A549 (cell line): ENCODE measurements at regions not wholly inside any gene's neighbourhood (a gene's known extent, or its start where the extent isn't known, plus 50 kb on each side); places are given as distances from the start of the nearest gene placed in this dataset.

Source experiments
- ATAC-seq, 2 experiments: fragments of 200-7000 bp in 1 of 2; fragments of >200 bp in 1 of 2; cut with Nextera tagmentation in 1 of 2; cut with Tn5 transposase in 1 of 2; 3 replicates each; pipeline versions ENCODE4 v1.8.0 to v1.9.1; 2018 to 2020; ENCODE audit warnings: mild to moderate bottlenecking in 1 of 2, moderate library complexity in 1 of 2
- CTCF ChIA-PET: fragments of 300-600 bp; sonication (Branson Sonifier 250); formaldehyde crosslinking; extraction: SDS; loops from one replicate; lab custom pipeline; 2021; ENCODE audit warnings: antibody characterized with exemption, inconsistent platforms; lab: Yijun Ruan, JAX
- POLR2A ChIA-PET: fragments of 350-600 bp; formaldehyde crosslinking; extraction: SDS; loops from one replicate; lab custom pipeline; 2021; ENCODE audit warnings: antibody characterized with exemption, inconsistent platforms; lab: Yijun Ruan, JAX
- DNase-seq, 2 experiments: peaks; one replicate each; pipeline versions ENCODE4 v3.0.0 to v3.0.0-alpha.2; 2011 to 2016; ENCODE audit warnings: low read depth in 1 of 2, low spot score in 1 of 2
- FAIRE-seq: peaks from 2 replicates; lab custom pipeline; 2011; peaks lifted over from hg19 to GRCh38; lab: Jason Lieb, UNC
- H3K27ac ChIP-seq, 2 experiments: fragments of >200 bp; sonication (Bioruptor Twin); formaldehyde crosslinking; 3 replicates each; pipeline ENCODE4 v1.5.1; 2016 to 2017
- H3K4me1 ChIP-seq: fragments of >200 bp; sonication (Bioruptor Twin); formaldehyde crosslinking; 3 replicates; pipeline ENCODE4 v1.6.1; 2016
- H3K4me2 ChIP-seq: fragments of >200 bp; sonication (Bioruptor Twin); formaldehyde crosslinking; 3 replicates; pipeline ENCODE4 v1.6.1; 2016
- H3K4me3 ChIP-seq: fragments of >200 bp; sonication (Bioruptor Twin); formaldehyde crosslinking; 3 replicates; pipeline ENCODE4 v1.5.1; 2016
- H3K9me3 ChIP-seq: fragments of >200 bp; sonication (Bioruptor Twin); formaldehyde crosslinking; 3 replicates; pipeline ENCODE4 v1.6.1; 2016
- BHLHE40 ChIP-seq: IDR thresholded peaks from 2 replicates; pipeline ENCODE4 v1.6.1; 2012; ENCODE audit warnings: low read depth, low read length, inconsistent platforms
- CBX2 ChIP-seq: fragments of 200-600 bp; sonication (generic); IDR thresholded peaks from 2 replicates; pipeline ENCODE4 v1.6.1; 2016; ENCODE audit warnings: low read depth, mild to moderate bottlenecking, borderline replicate concordance
- CBX8 ChIP-seq: fragments of 200-600 bp; sonication (generic); IDR thresholded peaks from 2 replicates; pipeline ENCODE4 v1.6.1; 2016
- CHD4 ChIP-seq: fragments of 200-600 bp; sonication (generic); IDR thresholded peaks from 2 replicates; pipeline ENCODE4 v1.6.1; 2016; ENCODE audit warnings: antibody characterized with exemption, mild to moderate bottlenecking, borderline replicate concordance
- FOSB ChIP-seq: fragments of 250-450 bp; sonication (Bioruptor Pico); IDR thresholded peaks from 2 replicates; pipeline ENCODE4 v1.5.0; 2020; ENCODE audit warnings: mild to moderate bottlenecking, moderate library complexity
- FOSL2 ChIP-seq, 2 experiments: fragments of 450-650 bp in 1 of 2; fragments of >200 bp in 1 of 2; sonication (Bioruptor Twin) in 1 of 2; formaldehyde crosslinking; IDR thresholded peaks; 2 replicates each; pipeline versions ENCODE4 v1.5.0 to v1.6.1; 2016 to 2020; ENCODE audit warnings: mild to moderate bottlenecking in 1 of 2, moderate library complexity in 1 of 2
- FOXS1 ChIP-seq: fragments of 250-450 bp; sonication (Bioruptor Pico); IDR thresholded peaks from 2 replicates; pipeline ENCODE4 v1.5.0; 2020; ENCODE audit warnings: mild to moderate bottlenecking, moderate library complexity
- GATA3 ChIP-seq: IDR thresholded peaks from 2 replicates; pipeline ENCODE4 v1.6.1; 2012; ENCODE audit warnings: borderline replicate concordance
- HDAC2 ChIP-seq: fragments of 200-600 bp; sonication (generic); IDR thresholded peaks from 2 replicates; pipeline ENCODE4 v1.6.1; 2016
- HEYL ChIP-seq: fragments of 250-450 bp; sonication (Bioruptor Pico); IDR thresholded peaks from 2 replicates; pipeline ENCODE4 v1.8.0; 2021; ENCODE audit warnings: mild to moderate bottlenecking, moderate library complexity
- HOXA7 ChIP-seq: fragments of 250-450 bp; sonication (Bioruptor Pico); IDR thresholded peaks from 2 replicates; pipeline ENCODE4 v1.5.0; 2020; ENCODE audit warnings: mild to moderate bottlenecking, moderate library complexity
- HOXB13 ChIP-seq: fragments of 250-450 bp; sonication (Bioruptor Pico); IDR thresholded peaks from 2 replicates; pipeline ENCODE4 v1.5.0; 2020; ENCODE audit warnings: low read depth, mild to moderate bottlenecking, moderate library complexity
- HOXB5 ChIP-seq: fragments of 250-450 bp; sonication (Bioruptor Pico); IDR thresholded peaks from 2 replicates; pipeline ENCODE4 v1.5.0; 2020; ENCODE audit warnings: mild to moderate bottlenecking, moderate library complexity
- JUN ChIP-seq, 2 experiments: fragments of >200 bp; sonication (Bioruptor Twin); formaldehyde crosslinking; IDR thresholded peaks; 2 replicates in 1 of 2; 3 replicates in 1 of 2; pipeline ENCODE4 v1.6.1; 2016 to 2017
- JUNB ChIP-seq: fragments of >200 bp; sonication (Bioruptor Twin); formaldehyde crosslinking; IDR thresholded peaks from 2 replicates; pipeline ENCODE4 v1.6.1; 2016
- KDM1A ChIP-seq: fragments of 200-600 bp; sonication (generic); IDR thresholded peaks from 2 replicates; pipeline ENCODE4 v1.6.1; 2016; ENCODE audit warnings: low read depth, mild to moderate bottlenecking
- KDM5A ChIP-seq: fragments of 200-600 bp; sonication (generic); IDR thresholded peaks from 2 replicates; pipeline ENCODE4 v1.6.1; 2016; ENCODE audit warnings: antibody characterized with exemption, mild to moderate bottlenecking
- MAFK ChIP-seq: fragments of 450-650 bp; IDR thresholded peaks from 2 replicates; pipeline ENCODE4 v1.6.1; 2014; ENCODE audit not compliant: partially characterized antibody
- NFE2L2 ChIP-seq: fragments of 150-350 bp; conservative IDR thresholded peaks from 2 replicates; pipeline ENCODE4 v1.6.1; 2014; ENCODE audit warnings: low read length
- NPAS2 ChIP-seq: fragments of 250-450 bp; sonication (Bioruptor Pico); IDR thresholded peaks from 2 replicates; pipeline ENCODE4 v1.8.0; 2022; ENCODE audit warnings: mild to moderate bottlenecking, moderate library complexity, borderline replicate concordance
- POLR2A ChIP-seq: IDR thresholded peaks from 2 replicates; pipeline ENCODE4 v1.6.1; 2012; ENCODE audit warnings: mild to moderate bottlenecking, low read length
- POLR2AphosphoS2 ChIP-seq: conservative IDR thresholded peaks from 2 replicates; pipeline ENCODE4 v1.6.1; 2012; ENCODE audit warnings: low read length, improper control_type of control experiment, inconsistent platforms
- RAD21 ChIP-seq, 2 experiments: fragments of >200 bp in 1 of 2; sonication (Bioruptor Twin) in 1 of 2; formaldehyde crosslinking in 1 of 2; IDR thresholded peaks in 1 of 2; conservative IDR thresholded peaks in 1 of 2; 2 replicates in 1 of 2; 3 replicates in 1 of 2; pipeline ENCODE4 v1.6.1; 2012 to 2018; ENCODE audit warnings: inconsistent platforms in 1 of 2
- RARB ChIP-seq: fragments of 250-450 bp; sonication (Bioruptor Pico); IDR thresholded peaks from 2 replicates; pipeline ENCODE4 v1.8.0; 2021; ENCODE audit warnings: mild to moderate bottlenecking, moderate library complexity
- RFX5 ChIP-seq: fragments of 450-650 bp; IDR thresholded peaks from 2 replicates; pipeline ENCODE4 v1.7.1; 2014; ENCODE audit warnings: antibody characterized with exemption, mild to moderate bottlenecking, moderate library complexity
- RNF2 ChIP-seq: fragments of 200-600 bp; sonication (generic); IDR thresholded peaks from 2 replicates; pipeline ENCODE4 v1.6.1; 2016; ENCODE audit warnings: low read depth, mild to moderate bottlenecking, antibody characterized with exemption, moderate library complexity, borderline replicate concordance
- SMC3 ChIP-seq: fragments of >200 bp; sonication (Bioruptor Twin); formaldehyde crosslinking; IDR thresholded peaks from 3 replicates; pipeline ENCODE4 v1.6.1; 2018; ENCODE audit warnings: inconsistent platforms
- SREBF2 ChIP-seq: fragments of 450-650 bp; IDR thresholded peaks from 2 replicates; pipeline ENCODE4 v1.6.1; 2014; ENCODE audit warnings: mild to moderate bottlenecking, moderate library complexity
- ZC3H11A ChIP-seq: fragments of 450-650 bp; IDR thresholded peaks from 2 replicates; pipeline ENCODE4 v1.6.1; 2014; ENCODE audit warnings: antibody characterized with exemption, mild to moderate bottlenecking
- ZFP36 ChIP-seq: fragments of 450-650 bp; IDR thresholded peaks from 2 replicates; pipeline ENCODE4 v1.6.1; 2014; ENCODE audit warnings: borderline replicate concordance; ENCODE audit not compliant: partially characterized antibody
- ZNF302 ChIP-seq: fragments of 250-450 bp; sonication (Bioruptor Pico); IDR thresholded peaks from 2 replicates; pipeline ENCODE4 v1.9.0; 2021; ENCODE audit warnings: inconsistent platforms, mild to moderate bottlenecking, moderate library complexity
- WGBS: methylation state at CpG from one replicate; pipeline ENCODE4 v1.1.6; 2017; ENCODE audit errors: missing lambda C conversion rate; 5-methylcytosine and 5-hydroxymethylcytosine counted together
- TF ChIP-seq, protein P1 (sequence below): fragments of 250-450 bp; sonication (Bioruptor Pico); IDR thresholded peaks from 2 replicates; pipeline ENCODE4 v1.5.0; 2020; ENCODE audit warnings: low read depth, mild to moderate bottlenecking, moderate library complexity
- TF ChIP-seq, protein P2 (sequence below): fragments of 150-350 bp; IDR thresholded peaks from 2 replicates; pipeline ENCODE4 v1.6.1; 2014; ENCODE audit warnings: low read depth, mild to moderate bottlenecking, low read length
- TF ChIP-seq, protein P3 (sequence below): fragments of 450-650 bp; IDR thresholded peaks from 2 replicates; pipeline ENCODE4 v1.6.1; 2014; ENCODE audit warnings: antibody characterized with exemption
- TF ChIP-seq, protein P4 (sequence below): fragments of >200 bp; sonication (Bioruptor Twin); formaldehyde crosslinking; IDR thresholded peaks from 2 replicates; pipeline ENCODE4 v1.6.1; 2016
- TF ChIP-seq, protein P5 (sequence below): IDR thresholded peaks from 2 replicates; pipeline ENCODE4 v1.6.1; 2012
- TF ChIP-seq, protein P6 (sequence below): fragments of 200-600 bp; sonication (generic); IDR thresholded peaks from 2 replicates; pipeline ENCODE4 v1.6.1; 2016; ENCODE audit warnings: antibody characterized with exemption, mild to moderate bottlenecking, moderate library complexity

DNA sequence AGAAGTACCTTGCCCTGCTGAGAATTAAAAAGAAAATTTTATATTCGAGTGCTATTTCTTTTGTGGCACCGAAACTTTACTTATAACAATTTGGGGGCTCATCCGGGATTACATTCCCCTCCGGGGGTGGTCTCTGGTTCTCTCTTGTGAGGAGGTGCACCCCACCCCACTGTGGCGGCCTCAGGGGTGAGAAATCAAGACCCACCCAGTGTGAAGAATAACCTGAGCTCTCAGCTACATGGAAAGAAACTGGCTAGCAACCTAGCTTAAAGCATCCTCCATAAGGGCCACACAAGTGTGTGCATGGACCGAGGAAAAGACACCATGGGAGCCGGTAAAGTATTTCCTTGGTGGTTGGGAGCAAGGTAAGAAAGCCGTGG lies 50.9 kb upstream of the ANKRD10 start:
- ATAC-seq (no peak), FAIRE-seq (no peak)
- peak overlapping the region; percentile 11 to 70; a peak in 4 of 6 replicates for H3K27ac ChIP-seq

DNA sequence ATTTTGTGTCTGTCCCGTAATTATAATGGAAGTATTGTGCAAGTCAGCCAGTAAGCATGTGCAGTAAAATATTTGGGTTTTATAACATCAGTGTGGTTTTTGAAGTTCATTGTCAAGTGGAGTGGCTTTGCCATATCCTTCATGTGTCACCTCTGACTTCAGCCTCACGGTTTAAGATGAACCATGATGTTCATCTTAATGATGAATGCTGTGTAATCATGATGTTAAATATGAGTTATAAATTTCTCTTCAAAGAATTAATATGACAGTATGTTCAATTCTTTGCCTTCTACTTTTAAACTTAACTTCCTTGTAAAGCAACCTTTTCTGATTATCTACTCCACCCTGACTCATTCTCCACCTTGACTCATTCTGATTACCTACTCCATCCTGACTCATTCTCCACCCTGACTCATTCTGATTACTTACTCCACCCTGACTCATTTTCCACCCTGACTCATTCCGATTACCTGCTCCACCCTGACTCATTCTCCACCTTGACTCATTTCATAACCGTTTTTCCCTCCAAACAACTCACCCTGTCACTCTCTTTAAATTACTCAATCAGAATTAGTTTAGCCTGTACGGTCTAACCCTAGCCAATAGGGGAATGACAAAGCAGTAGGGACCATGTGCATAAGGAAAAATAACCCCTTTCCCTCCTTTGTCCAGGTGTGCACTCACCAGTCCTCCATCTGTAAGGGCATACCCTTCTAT lies 50.3 kb upstream of the ANKRD10 start:
- H3K27ac ChIP-seq: peak overlapping the region; percentile 11 to 70; a peak in 4 of 6 replicates
- CTCF ChIA-PET: no interaction called here
- H3K4me2 ChIP-seq: peak overlapping the region; percentile 35; the same call in 2 of the 3 replicates
- FAIRE-seq: no peak
- H3K9me3 ChIP-seq: no peaks in the 10 kb centered on the region
- ATAC-seq: peak; percentile 99
- H3K4me3 ChIP-seq: no peak overlapping the region
- WGBS: 3% methylated on average over 5 of the region's 5 CpGs
- peak; percentile 28 to 90 for DNase-seq
- POLR2A ChIA-PET: no interaction called here
- peaks cover 16% of the 10 kb centered on the region for H3K4me1 ChIP-seq
- TF ChIP-seq NFE2L2: no peak
- TF ChIP-seq MAFK: peak; percentile 37
- TF ChIP-seq, protein P1, sequence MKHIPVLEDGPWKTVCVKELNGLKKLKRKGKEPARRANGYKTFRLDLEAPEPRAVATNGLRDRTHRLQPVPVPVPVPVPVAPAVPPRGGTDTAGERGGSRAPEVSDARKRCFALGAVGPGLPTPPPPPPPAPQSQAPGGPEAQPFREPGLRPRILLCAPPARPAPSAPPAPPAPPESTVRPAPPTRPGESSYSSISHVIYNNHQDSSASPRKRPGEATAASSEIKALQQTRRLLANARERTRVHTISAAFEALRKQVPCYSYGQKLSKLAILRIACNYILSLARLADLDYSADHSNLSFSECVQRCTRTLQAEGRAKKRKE (CRISPR knock-in tag): no peak
- no peak for TF ChIP-seq ZC3H11A
- no peak for TF ChIP-seq HOXA7 (CRISPR knock-in tag)
- no peak for TF ChIP-seq KDM5A
- TF ChIP-seq JUN (IDR thresholded peaks at IDR 0.05): peak; percentile 93 to 94; a peak in 4 of 5 replicates
- TF ChIP-seq, protein P2, sequence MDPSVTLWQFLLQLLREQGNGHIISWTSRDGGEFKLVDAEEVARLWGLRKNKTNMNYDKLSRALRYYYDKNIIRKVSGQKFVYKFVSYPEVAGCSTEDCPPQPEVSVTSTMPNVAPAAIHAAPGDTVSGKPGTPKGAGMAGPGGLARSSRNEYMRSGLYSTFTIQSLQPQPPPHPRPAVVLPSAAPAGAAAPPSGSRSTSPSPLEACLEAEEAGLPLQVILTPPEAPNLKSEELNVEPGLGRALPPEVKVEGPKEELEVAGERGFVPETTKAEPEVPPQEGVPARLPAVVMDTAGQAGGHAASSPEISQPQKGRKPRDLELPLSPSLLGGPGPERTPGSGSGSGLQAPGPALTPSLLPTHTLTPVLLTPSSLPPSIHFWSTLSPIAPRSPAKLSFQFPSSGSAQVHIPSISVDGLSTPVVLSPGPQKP: no peak
- no peak for TF ChIP-seq ZFP36
- no peak for TF ChIP-seq NPAS2 (CRISPR knock-in tag)
- TF ChIP-seq, protein P3, sequence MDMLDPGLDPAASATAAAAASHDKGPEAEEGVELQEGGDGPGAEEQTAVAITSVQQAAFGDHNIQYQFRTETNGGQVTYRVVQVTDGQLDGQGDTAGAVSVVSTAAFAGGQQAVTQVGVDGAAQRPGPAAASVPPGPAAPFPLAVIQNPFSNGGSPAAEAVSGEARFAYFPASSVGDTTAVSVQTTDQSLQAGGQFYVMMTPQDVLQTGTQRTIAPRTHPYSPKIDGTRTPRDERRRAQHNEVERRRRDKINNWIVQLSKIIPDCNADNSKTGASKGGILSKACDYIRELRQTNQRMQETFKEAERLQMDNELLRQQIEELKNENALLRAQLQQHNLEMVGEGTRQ: no peak
- TF ChIP-seq SMC3: no peak
- peak; percentile 100 for TF ChIP-seq FOSL2 (IDR thresholded peaks at IDR 0.05)
- TF ChIP-seq FOSL2 (CRISPR knock-in tag; IDR thresholded peaks at IDR 0.05): peak; percentile 100
- TF ChIP-seq HDAC2: no peak
- TF ChIP-seq, protein P4, sequence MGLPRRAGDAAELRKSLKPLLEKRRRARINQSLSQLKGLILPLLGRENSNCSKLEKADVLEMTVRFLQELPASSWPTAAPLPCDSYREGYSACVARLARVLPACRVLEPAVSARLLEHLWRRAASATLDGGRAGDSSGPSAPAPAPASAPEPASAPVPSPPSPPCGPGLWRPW: peak; percentile 78; the same call in 1 of the 2 replicates
- no peak for TF ChIP-seq HEYL (CRISPR knock-in tag)
- TF ChIP-seq ZNF302 (CRISPR knock-in tag): no peak
- TF ChIP-seq SREBF2: no peak
- no peak for TF ChIP-seq BHLHE40
- TF ChIP-seq, protein P5, sequence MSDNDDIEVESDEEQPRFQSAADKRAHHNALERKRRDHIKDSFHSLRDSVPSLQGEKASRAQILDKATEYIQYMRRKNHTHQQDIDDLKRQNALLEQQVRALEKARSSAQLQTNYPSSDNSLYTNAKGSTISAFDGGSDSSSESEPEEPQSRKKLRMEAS: peak; percentile 58; the same call in 1 of the 2 replicates
- no peak for TF ChIP-seq KDM1A
- no peak for TF ChIP-seq POLR2AphosphoS2
- TF ChIP-seq GATA3: peak; percentile 87
- no peak for TF ChIP-seq HOXB5
- peak; percentile 100 for TF ChIP-seq JUNB
- TF ChIP-seq, protein P6, sequence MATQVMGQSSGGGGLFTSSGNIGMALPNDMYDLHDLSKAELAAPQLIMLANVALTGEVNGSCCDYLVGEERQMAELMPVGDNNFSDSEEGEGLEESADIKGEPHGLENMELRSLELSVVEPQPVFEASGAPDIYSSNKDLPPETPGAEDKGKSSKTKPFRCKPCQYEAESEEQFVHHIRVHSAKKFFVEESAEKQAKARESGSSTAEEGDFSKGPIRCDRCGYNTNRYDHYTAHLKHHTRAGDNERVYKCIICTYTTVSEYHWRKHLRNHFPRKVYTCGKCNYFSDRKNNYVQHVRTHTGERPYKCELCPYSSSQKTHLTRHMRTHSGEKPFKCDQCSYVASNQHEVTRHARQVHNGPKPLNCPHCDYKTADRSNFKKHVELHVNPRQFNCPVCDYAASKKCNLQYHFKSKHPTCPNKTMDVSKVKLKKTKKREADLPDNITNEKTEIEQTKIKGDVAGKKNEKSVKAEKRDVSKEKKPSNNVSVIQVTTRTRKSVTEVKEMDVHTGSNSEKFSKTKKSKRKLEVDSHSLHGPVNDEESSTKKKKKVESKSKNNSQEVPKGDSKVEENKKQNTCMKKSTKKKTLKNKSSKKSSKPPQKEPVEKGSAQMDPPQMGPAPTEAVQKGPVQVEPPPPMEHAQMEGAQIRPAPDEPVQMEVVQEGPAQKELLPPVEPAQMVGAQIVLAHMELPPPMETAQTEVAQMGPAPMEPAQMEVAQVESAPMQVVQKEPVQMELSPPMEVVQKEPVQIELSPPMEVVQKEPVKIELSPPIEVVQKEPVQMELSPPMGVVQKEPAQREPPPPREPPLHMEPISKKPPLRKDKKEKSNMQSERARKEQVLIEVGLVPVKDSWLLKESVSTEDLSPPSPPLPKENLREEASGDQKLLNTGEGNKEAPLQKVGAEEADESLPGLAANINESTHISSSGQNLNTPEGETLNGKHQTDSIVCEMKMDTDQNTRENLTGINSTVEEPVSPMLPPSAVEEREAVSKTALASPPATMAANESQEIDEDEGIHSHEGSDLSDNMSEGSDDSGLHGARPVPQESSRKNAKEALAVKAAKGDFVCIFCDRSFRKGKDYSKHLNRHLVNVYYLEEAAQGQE: no peak
- no peak for TF ChIP-seq FOXS1 (CRISPR knock-in tag)
- TF ChIP-seq CBX8: no peak
- no peak for TF ChIP-seq POLR2A

More for the DNA sequence above, 50.9 kb upstream of the ANKRD10 start:
- Histone ChIP-seq H3K4me3 (no peak overlapping the region), H3K4me2 (peak overlapping the region; percentile 35; the same call in 2 of the 3 replicates), H3K9me3 (no peaks in the 10 kb centered on the region)
- 77% methylated on average over 8 of the region's 8 CpGs for WGBS
- POLR2A ChIA-PET: no interaction called here
- DNase-seq: no peak
- TF ChIP-seq MAFK (no peak), KDM5A (no peak), HOXB13 (CRISPR knock-in tag) (no peak), RARB (CRISPR knock-in tag) (no peak), FOSB (CRISPR knock-in tag) (no peak), RAD21 (conservative IDR thresholded peaks at IDR 0.05 in 1 of 2, IDR thresholded peaks at IDR 0.05 in 1 of 2) (no peak), JUNB (no peak), POLR2A (no peak), RFX5 (no peak), CBX2 (no peak), CHD4 (no peak), FOXS1 (CRISPR knock-in tag) (no peak), RNF2 (no peak)
- TF ChIP-seq, all 56 proteins: peak for 0
- peaks cover 16% of the 10 kb centered on the region for H3K4me1 ChIP-seq
- CTCF ChIA-PET: no interaction called here
